Adrenal gland (tissue), 9 donors: ENCODE measurements at regions not wholly inside any gene's neighbourhood (a gene's known extent, or its start where the extent isn't known, plus 50 kb on each side); places are given as distances from the start of the nearest gene placed in this dataset.

Experiments used
- DNase-seq, 7 donors: peaks; one replicate each; pipeline ENCODE4 v3.0.0-alpha.2; 2019 to 2020
- H3K27ac ChIP-seq, 5 donors: fragments of 200-600 bp; sonication (generic) in 4 of 5; 1 replicate in 3 of 5; 2 replicates in 2 of 5; pipeline versions ENCODE4 v1.5.1 to v1.8.0; 2016 to 2020; ENCODE audit warnings: mild to moderate bottlenecking in 1 of 5
- H3K27me3 ChIP-seq: fragments of 200-600 bp; 2 replicates; pipeline ENCODE4 v1.8.0; 2021
- H3K36me3 ChIP-seq, 2 donors: fragments of 200-600 bp; replicated peaks in 1 of 2; 1 replicate in 1 of 2; 2 replicates in 1 of 2; pipeline versions ENCODE4 v1.5.1 to v1.8.0; 2018 to 2022
- H3K4me1 ChIP-seq, 2 donors: fragments of 200-600 bp; replicated peaks in 1 of 2; 1 replicate in 1 of 2; 2 replicates in 1 of 2; pipeline versions ENCODE4 v1.5.1 to v1.8.0; 2018 to 2021
- H3K4me3 ChIP-seq, 4 donors: fragments of 200-600 bp; sonication (generic) in 3 of 4; one replicate each; pipeline ENCODE4 v1.5.1; 2016 to 2018
- H3K9me3 ChIP-seq, 3 donors: fragments of 200-600 bp; sonication (generic) in 1 of 3; replicated peaks in 1 of 3; 1 replicate in 2 of 3; 2 replicates in 1 of 3; pipeline versions ENCODE4 v1.5.1 to v1.8.0; 2016 to 2021
- CTCF ChIP-seq, 6 experiments: fragments of 450-650 bp in 4 of 6; fragments of 200-600 bp in 2 of 6; sonication (generic) in 1 of 6; IDR thresholded peaks; 1 replicate in 5 of 6; 2 replicates in 1 of 6; pipeline versions ENCODE4 v1.5.1 to v1.8.0; 2016 to 2021; ENCODE audit warnings: antibody characterized with exemption in 6 of 6, mild to moderate bottlenecking in 2 of 6, moderate library complexity in 1 of 6
- POLR2A ChIP-seq, 2 donors: fragments of 450-650 bp; IDR thresholded peaks; one replicate each; pipeline ENCODE4 v1.6.1; 2017; ENCODE audit warnings: antibody characterized with exemption in 2 of 2, mild to moderate bottlenecking in 2 of 2, moderate library complexity in 1 of 2
- WGBS, 4 donors: extraction: QIAGEN DNeasy Blood & Tissue Kit in 2 of 4; methylation state at CpG; one replicate each; pipeline versions ENCODE4 v1.1.5 to v1.1.7; 2013 to 2017; 5-methylcytosine and 5-hydroxymethylcytosine counted together
- intact Hi-C, 2 donors: fragments of 100-400 bp; cut with DNase I; formaldehyde crosslinking; loops; one replicate each; pipeline versions ENCODE4 v1.14.1 to v1.15.0; 2022 to 2023
- donor health status: healthy with polysubstance abuse.
- donor health status: Bipolar disorder and iron deficiency.
- donor health status: DM: yes; HTN: yes; CAD: no.
- donor health status: DM: no; HTN: no; CAD: no.
- donor health status: DM: no; HTN: no; CAD: no.

GRCh38 chr2:66127061-66127460 lies 307.9 kb upstream of the MEIS1 start:
- 72 to 82% (median 79%) methylated on average over 5 of the region's 5 CpGs for WGBS, 4 donors
- TF ChIP-seq POLR2A (IDR thresholded peaks at IDR 0.05) = no peak
- no peak for TF ChIP-seq CTCF (IDR thresholded peaks at IDR 0.05)
- H3K4me3 ChIP-seq = no peak overlapping the region
- H3K27ac ChIP-seq = no peak overlapping the region
- intact Hi-C loops = no loop called here
- H3K27me3 ChIP-seq = no peaks in the 10 kb centered on the region
- H3K9me3 ChIP-seq = no peaks in the 10 kb centered on the region
- no peaks in the 10 kb centered on the region for H3K36me3 ChIP-seq
- H3K4me1 ChIP-seq = no peaks in the 10 kb centered on the region
- no peak for DNase-seq

GRCh38 chr2:66125951-66126350 lies 309.0 kb upstream of the MEIS1 start:
- H3K4me1 ChIP-seq = no peaks in the 10 kb centered on the region
- TF ChIP-seq CTCF (IDR thresholded peaks at IDR 0.05) = no peak
- no peak for TF ChIP-seq POLR2A (IDR thresholded peaks at IDR 0.05)
- no peak for DNase-seq
- H3K4me3 ChIP-seq = no peak overlapping the region
- no peaks in the 10 kb centered on the region for H3K36me3 ChIP-seq
- no peaks in the 10 kb centered on the region for H3K27me3 ChIP-seq
- intact Hi-C loops = no loop called here
- no peaks in the 10 kb centered on the region for H3K9me3 ChIP-seq
- H3K27ac ChIP-seq = no peak overlapping the region
- 80 to 84% (median 82%) methylated on average over 5 of the region's 5 CpGs for WGBS, 4 donors

GRCh38 chr2:66122516-66122915 lies 312.4 kb upstream of the MEIS1 start:
- DNase-seq = no peak
- Histone ChIP-seq H3K9me3 (peaks cover 0 to 3% (median 0%) of the 10 kb centered on the region in 3 donors), H3K4me1 (no peaks in the 10 kb centered on the region), H3K27ac (no peak overlapping the region), H3K27me3 (no peaks in the 10 kb centered on the region), H3K4me3 (no peak overlapping the region), H3K36me3 (no peaks in the 10 kb centered on the region)
- intact Hi-C loops = no loop called here
- 60 to 73% (median 72%) methylated on average over 2 of the region's 2 CpGs for WGBS, 4 donors
- TF ChIP-seq CTCF (IDR thresholded peaks at IDR 0.05) = no peak
- TF ChIP-seq POLR2A (IDR thresholded peaks at IDR 0.05) = no peak

- Histone ChIP-seq H3K4me3 (no peak overlapping the region), H3K9me3 (peaks cover 0 to 3% (median 0%) of the 10 kb centered on the region in 3 donors), H3K27me3 (no peaks in the 10 kb centered on the region), H3K27ac (no peak overlapping the region), H3K36me3 (no peaks in the 10 kb centered on the region), H3K4me1 (no peaks in the 10 kb centered on the region)
- 57 to 72% (median 66%) methylated on average over 3 of the region's 3 CpGs for WGBS, 4 donors
- intact Hi-C loops = no loop called here
- no peak for DNase-seq
- no peak for TF ChIP-seq POLR2A (IDR thresholded peaks at IDR 0.05)
- no peak for TF ChIP-seq CTCF (IDR thresholded peaks at IDR 0.05)
Measured at GRCh38 chr2:66121946-66122345, 313.0 kb upstream of the MEIS1 start.
